Heart left ventricle (tissue), 16 donors: ENCODE measurements at regions not wholly inside any gene's neighbourhood (a gene's known extent, or its start where the extent isn't known, plus 50 kb on each side); places are given as distances from the start of the nearest gene placed in this dataset.
A peak's percentile ranks its signal among the peaks of the same experiment; 100 is the strongest.
"Not testable (repeated sequence)": the region's sequence is repeated elsewhere in the genome, so short reads cannot be mapped to it uniquely, and the experiment has no call there.

Experiments used
- ATAC-seq, 4 donors: fragments of 200-7000 bp; cut with Tn5 transposase; one replicate each; pipeline ENCODE4 v1.9.1; 2020 to 2022; ENCODE audit warnings: moderate library complexity in 4 of 4, mild to moderate bottlenecking in 3 of 4, moderate number of reproducible peaks in 1 of 4
- DNase-seq, 5 donors: peaks; one replicate each; pipeline ENCODE4 v3.0.0-alpha.2; 2020
- H3K27ac ChIP-seq, 12 donors: fragments of 200-600 bp; sonication (generic) in 4 of 12; one replicate each; pipeline versions ENCODE4 v1.5.0 to v1.8.0; 2016 to 2022; ENCODE audit warnings: mild to moderate bottlenecking in 2 of 12
- H3K27me3 ChIP-seq, 9 donors: fragments of 200-600 bp; sonication (generic) in 2 of 9; one replicate each; pipeline versions ENCODE4 v1.5.1 to v1.8.0; 2016 to 2022; ENCODE audit warnings: mild to moderate bottlenecking in 3 of 9
- H3K36me3 ChIP-seq, 9 donors: fragments of 200-600 bp; sonication (generic) in 2 of 9; one replicate each; pipeline versions ENCODE4 v1.5.0 to v1.8.0; 2018 to 2022; ENCODE audit warnings: mild to moderate bottlenecking in 2 of 9
- H3K4me1 ChIP-seq, 12 donors: fragments of 200-600 bp; sonication (generic) in 4 of 12; one replicate each; pipeline versions ENCODE4 v1.5.0 to v1.8.0; 2016 to 2022; ENCODE audit warnings: mild to moderate bottlenecking in 3 of 12
- H3K4me3 ChIP-seq, 12 donors: fragments of 200-600 bp; sonication (generic) in 4 of 12; one replicate each; pipeline versions ENCODE4 v1.5.0 to v1.8.0; 2017 to 2022; ENCODE audit warnings: mild to moderate bottlenecking in 9 of 12, moderate library complexity in 4 of 12
- H3K9me3 ChIP-seq, 12 donors: fragments of 200-600 bp; sonication (generic) in 4 of 12; one replicate each; pipeline versions ENCODE4 v1.5.0 to v1.8.0; 2016 to 2022; ENCODE audit warnings: mild to moderate bottlenecking in 1 of 12
- WGBS, 4 donors: extraction: QIAGEN DNeasy Blood & Tissue Kit in 2 of 4; methylation state at CpG; one replicate each; pipeline versions ENCODE4 v1.1.5 to v1.1.7; 2013 to 2018; 5-methylcytosine and 5-hydroxymethylcytosine counted together
- intact Hi-C, 10 donors: fragments of 100-400 bp; cut with DNase I; formaldehyde crosslinking; loops; one replicate each; pipeline versions ENCODE4 v1.11.1 to v1.14.2; 2022
- TF ChIP-seq, protein P1 (sequence below), 12 donors: fragments of 200-600 bp; sonication (generic) in 4 of 12; IDR thresholded peaks; one replicate each; pipeline versions ENCODE4 v1.5.0 to v1.8.0; 2018 to 2022; ENCODE audit warnings: antibody characterized with exemption in 12 of 12, mild to moderate bottlenecking in 5 of 12
- donor health status: ischemic (EF 13 %, LVEDD 7.1; RV severe dilation, severe dysfunction).
- donor health status: healthy with polysubstance abuse.
- donor health status: DM: no; HTN: yes; CAD: no.
- donor health status: DM: no; HTN: no; CAD: no.
- donor health status: ischemic (EF 25% LVEDD 6.9; RV normal size, moderate dysfunction).
- donor health status: ischemic (EF 25% LVEDD 5.7; RV mildly dilated, moderate dysfunction).
- donor health status: healthy.
- donor health status: DM: yes; HTN: yes; CAD: no.
- donor health status: ischemic (EF 35%, LVEDD 5.7; RV mildly dilated, moderate dysfunction).
- donor health status: nonischemic (EF 11% LVEDD 7.7; RV severe dilation, severe dysfunction).
- donor health status: DM: yes; HTN: yes; CAD: no.
- donor health status: PGD.
- donor health status: ischemic (EF 29% LVEDD 5.4; RV normal size, mild dysfunction).
- donor health status: nonischemic (EF 23%, LVEDD 6.1; RV moderate dilation, normal function).

DNA sequence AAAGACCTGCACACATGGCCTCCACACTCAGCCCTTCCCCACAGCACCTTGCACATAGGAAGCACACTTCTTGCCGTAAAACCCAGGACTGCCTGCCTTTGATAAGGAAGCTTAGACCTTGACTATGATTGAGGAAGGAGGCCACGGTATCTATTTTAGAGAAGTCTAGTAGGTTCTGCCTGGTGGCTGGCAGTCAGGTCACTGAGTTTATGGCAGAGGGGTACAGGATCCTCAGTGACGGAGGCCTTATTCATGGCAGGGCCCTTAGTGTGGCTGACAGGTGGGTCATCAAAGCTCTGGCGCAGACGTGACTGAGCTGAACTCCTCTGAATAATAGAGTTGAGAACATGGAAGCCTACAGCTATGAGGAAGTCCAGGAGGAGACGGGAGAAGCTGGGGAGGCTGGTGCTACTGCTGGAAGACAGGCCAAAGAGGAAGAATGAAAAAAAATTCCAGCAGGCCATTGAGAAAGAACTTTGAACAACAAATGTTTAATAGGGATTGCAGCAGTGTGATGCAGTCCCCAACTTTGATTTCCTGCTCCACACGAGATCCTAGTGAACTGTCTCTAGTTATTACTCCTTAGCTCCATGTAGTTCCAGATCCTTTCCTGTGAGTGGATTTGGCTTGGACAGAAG, 142.8 kb downstream of the BCL2L11 start:
- H3K27ac ChIP-seq, intact Hi-C loops, DNase-seq, H3K4me1 ChIP-seq, H3K36me3 ChIP-seq, H3K27me3 ChIP-seq, H3K9me3 ChIP-seq, ATAC-seq, H3K4me3 ChIP-seq: not testable (repeated sequence)
- WGBS, 4 donors, result no CpG with 5 or more reads among the region's 7 CpGs

DNA sequence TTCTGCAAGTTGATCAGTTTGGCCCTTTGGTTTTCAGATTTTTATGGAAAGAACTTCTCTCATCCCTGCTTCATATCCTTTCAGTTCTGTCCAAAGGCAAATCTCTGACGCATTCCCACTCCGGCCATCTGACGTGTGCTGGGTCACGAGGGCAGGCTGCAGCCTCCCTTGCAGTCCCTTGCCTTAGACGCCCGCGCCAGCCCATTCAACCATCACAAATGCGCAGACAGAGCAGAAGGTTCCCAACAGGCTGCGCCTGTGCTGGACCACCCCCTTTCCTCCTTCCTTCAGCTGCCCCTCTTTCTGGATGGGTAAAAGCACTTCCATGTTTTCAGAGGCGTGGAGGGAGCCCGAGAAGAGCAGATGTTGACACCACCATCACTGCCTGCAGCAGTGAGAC, 144.2 kb downstream of the BCL2L11 start:
- intact Hi-C loops, H3K27me3 ChIP-seq, H3K27ac ChIP-seq, H3K9me3 ChIP-seq, H3K4me1 ChIP-seq, H3K36me3 ChIP-seq, H3K4me3 ChIP-seq, DNase-seq, ATAC-seq: not testable (repeated sequence)
- 90 to 99% (median 98%) methylated on average over 9 to 11 of the region's 11 CpGs for WGBS, 4 donors

DNA sequence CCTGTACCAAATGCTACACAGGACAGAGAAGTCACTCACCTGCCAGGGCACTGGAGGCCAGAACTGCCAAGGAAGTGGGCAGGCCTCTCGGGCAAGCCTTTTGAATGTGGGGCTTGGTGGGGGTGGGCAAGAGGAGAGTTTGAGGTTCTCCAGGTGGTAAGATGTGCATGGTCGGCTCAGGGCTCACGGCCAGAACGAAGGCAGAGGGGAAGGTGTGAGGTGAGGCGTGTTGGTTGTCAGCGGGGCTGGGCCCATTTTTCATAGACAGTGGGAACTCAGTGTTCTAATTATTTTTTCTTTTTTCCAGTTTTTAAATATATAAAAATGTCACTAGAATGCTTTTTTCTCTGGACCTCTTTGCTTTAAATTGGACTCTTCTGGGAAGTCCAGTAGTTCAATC, 145.8 kb downstream of the BCL2L11 start:
- H3K36me3 ChIP-seq, ATAC-seq, H3K4me1 ChIP-seq, intact Hi-C loops, H3K9me3 ChIP-seq, H3K27ac ChIP-seq, H3K27me3 ChIP-seq, DNase-seq, H3K4me3 ChIP-seq: not testable (repeated sequence)
- 78 to 92% (median 90%) methylated on average over 6 of the region's 6 CpGs for WGBS, 4 donors

DNA sequence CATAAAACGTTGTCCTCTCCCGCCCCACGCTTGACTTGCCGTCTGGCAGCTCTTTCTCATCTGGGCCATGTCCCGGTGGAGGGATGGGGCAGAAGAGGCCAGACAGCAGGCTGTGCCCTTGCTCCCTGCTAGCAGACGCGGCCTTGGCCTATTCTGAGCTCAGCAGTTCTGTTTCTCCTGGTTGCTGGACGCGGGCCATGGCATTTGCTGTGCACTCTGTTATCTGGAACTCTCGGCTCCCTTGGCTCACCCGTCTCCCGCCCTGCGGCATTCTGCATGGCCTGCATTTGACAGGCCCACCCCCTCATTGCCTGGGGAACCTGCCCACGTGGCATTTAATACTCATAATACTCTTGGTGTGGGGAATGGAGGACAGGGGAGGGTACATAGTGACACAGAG, 146.3 kb downstream of the BCL2L11 start:
- peak; percentile 98 to 99 (median 98) for ATAC-seq
- WGBS, 4 donors, result 21 to 56% (median 41%) methylated on average over 5 to 14 of the region's 14 CpGs
- H3K4me1 ChIP-seq, H3K36me3 ChIP-seq, H3K9me3 ChIP-seq, H3K27me3 ChIP-seq, intact Hi-C loops, H3K4me3 ChIP-seq: not testable (repeated sequence)
- TF ChIP-seq, protein P1, sequence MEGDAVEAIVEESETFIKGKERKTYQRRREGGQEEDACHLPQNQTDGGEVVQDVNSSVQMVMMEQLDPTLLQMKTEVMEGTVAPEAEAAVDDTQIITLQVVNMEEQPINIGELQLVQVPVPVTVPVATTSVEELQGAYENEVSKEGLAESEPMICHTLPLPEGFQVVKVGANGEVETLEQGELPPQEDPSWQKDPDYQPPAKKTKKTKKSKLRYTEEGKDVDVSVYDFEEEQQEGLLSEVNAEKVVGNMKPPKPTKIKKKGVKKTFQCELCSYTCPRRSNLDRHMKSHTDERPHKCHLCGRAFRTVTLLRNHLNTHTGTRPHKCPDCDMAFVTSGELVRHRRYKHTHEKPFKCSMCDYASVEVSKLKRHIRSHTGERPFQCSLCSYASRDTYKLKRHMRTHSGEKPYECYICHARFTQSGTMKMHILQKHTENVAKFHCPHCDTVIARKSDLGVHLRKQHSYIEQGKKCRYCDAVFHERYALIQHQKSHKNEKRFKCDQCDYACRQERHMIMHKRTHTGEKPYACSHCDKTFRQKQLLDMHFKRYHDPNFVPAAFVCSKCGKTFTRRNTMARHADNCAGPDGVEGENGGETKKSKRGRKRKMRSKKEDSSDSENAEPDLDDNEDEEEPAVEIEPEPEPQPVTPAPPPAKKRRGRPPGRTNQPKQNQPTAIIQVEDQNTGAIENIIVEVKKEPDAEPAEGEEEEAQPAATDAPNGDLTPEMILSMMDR (IDR thresholded peaks at IDR 0.05), result peak in 8 of 12 donors; percentile 11 to 47 (median 26)
- H3K27ac ChIP-seq, result peak overlapping the region in 1 of 12 donors; percentile 28
- peak; percentile 82 to 95 (median 89) for DNase-seq

DNA sequence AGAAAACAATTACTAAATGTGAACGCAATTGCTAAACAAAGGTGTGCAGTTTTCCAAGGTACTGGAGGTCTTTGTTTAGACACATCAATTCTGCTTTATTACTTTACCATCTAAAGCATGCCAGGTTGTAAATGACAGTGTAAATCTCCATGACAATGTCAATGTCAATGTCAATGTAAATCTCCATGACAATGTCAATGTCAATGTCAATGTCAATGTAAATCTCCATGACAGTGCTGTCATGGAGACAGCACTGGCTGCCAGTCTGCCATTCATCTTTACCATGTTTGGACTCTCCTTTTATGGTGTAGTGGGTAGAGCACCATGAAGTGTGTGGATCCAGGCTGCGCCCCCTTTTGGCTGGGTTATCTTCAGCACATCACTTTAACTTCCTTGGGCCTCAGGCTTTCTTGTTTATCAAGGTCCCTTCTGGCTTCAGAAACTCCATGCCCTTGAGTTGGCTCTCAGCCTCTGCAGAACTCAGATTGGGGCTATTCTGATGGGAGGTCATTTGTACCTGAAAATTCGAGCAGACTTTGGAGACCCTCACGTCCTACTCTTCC, 149.1 kb downstream of the BCL2L11 start:
- H3K36me3 ChIP-seq, H3K4me1 ChIP-seq, H3K4me3 ChIP-seq, ATAC-seq, H3K27me3 ChIP-seq, intact Hi-C loops, H3K9me3 ChIP-seq, DNase-seq, H3K27ac ChIP-seq: not testable (repeated sequence)
- WGBS, 4 donors, result 100% methylated on average over 1 of the region's 4 CpGs; no CpG with 5 or more reads in 3 of the 4 donors

DNA sequence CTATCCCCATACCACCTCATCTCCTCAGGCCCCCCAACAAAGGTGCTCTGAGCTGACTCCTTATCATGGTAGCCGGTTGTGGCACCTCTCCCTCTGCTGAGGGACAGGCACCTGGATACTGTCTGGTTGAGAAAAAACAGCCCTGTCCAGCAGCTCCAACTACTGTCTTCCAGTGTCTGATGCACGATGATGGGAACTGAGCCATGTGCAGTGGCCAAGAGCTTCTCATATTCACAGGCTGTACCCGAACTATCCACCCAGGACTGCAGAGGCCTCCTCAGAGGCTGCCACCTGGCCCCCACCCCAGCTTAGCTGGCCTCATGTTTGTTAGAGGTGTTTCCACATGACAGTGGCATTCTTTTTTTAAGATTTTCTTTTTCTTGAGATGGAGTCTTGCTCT, 149.9 kb downstream of the BCL2L11 start:
- H3K27me3 ChIP-seq, intact Hi-C loops, H3K36me3 ChIP-seq, H3K9me3 ChIP-seq, H3K4me3 ChIP-seq, DNase-seq, H3K27ac ChIP-seq, ATAC-seq: not testable (repeated sequence)
- WGBS, 4 donors, result 47 to 60% methylated on average over 2 of the region's 3 CpGs; no CpG with 5 or more reads in 2 of the 4 donors
- peaks cover 0 to 16% (median 0%) of the 10 kb centered on the region in 12 donors for H3K4me1 ChIP-seq

DNA sequence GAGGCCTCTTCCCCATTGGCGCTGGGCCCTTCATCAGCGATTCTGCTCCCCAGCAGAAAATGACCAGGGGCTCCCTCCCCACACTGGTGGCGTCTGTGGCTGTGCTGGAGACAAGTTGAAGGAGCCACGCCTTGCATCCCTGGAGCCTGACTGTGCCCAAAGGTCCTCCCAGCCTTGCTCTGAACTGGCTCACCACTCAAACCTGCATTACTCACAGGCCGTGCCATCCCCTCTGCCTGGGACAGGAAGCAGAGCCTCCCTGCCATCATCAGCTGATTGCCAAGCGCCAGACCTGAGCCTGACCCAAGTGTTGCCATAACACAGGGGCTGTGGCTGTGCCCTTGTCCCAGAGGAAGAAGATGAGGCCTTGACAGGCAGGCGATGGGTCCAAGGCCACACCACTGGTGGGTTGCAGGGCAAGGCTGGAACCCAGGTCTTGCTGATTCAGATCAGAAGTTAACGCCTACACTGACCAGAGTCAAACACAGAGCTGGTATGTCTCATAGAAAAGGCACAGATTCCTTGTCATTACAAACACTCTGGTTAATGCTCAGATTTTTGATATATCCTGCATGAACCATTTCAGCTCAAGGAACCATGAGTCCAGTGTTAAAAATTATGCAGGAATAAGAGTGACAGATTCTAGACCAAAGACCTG, 151.1 kb downstream of the BCL2L11 start:
- H3K27ac ChIP-seq, H3K36me3 ChIP-seq, H3K4me3 ChIP-seq, intact Hi-C loops, H3K9me3 ChIP-seq, ATAC-seq, DNase-seq, H3K27me3 ChIP-seq: not testable (repeated sequence)
- H3K4me1 ChIP-seq, result peaks cover 0 to 15% (median 0%) of the 10 kb centered on the region in 12 donors
- WGBS, 4 donors, result 91 to 100% (median 99%) methylated on average over 3 to 7 of the region's 8 CpGs; no CpG with 5 or more reads in 1 of the 4 donors

DNA sequence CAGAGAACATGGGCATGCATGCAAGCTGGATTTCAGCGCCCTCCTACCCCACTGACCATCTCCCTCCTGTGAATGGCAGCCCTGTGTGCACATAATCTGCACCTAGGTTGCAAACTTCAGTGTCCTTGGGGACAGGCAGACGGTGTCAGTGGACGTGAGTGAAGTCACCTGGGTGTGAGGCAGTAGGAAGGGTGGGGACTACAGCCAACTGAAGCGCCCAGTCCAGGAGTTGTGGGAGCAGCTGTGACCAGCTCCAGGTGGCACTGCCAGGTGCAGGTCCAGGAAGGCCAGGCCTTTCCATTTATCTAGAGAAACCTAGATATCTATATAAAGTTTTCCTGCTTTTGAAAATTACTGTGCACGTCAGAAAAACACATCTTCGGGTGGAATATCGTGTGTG, 152.3 kb downstream of the BCL2L11 start:
- H3K27ac ChIP-seq, DNase-seq, H3K36me3 ChIP-seq, ATAC-seq, H3K27me3 ChIP-seq, intact Hi-C loops, H3K4me3 ChIP-seq, H3K9me3 ChIP-seq: not testable (repeated sequence)
- 53 to 82% (median 65%) methylated on average over 3 of the region's 7 CpGs for WGBS, 4 donors
- peaks cover 0 to 11% (median 0%) of the 10 kb centered on the region in 12 donors for H3K4me1 ChIP-seq

DNA sequence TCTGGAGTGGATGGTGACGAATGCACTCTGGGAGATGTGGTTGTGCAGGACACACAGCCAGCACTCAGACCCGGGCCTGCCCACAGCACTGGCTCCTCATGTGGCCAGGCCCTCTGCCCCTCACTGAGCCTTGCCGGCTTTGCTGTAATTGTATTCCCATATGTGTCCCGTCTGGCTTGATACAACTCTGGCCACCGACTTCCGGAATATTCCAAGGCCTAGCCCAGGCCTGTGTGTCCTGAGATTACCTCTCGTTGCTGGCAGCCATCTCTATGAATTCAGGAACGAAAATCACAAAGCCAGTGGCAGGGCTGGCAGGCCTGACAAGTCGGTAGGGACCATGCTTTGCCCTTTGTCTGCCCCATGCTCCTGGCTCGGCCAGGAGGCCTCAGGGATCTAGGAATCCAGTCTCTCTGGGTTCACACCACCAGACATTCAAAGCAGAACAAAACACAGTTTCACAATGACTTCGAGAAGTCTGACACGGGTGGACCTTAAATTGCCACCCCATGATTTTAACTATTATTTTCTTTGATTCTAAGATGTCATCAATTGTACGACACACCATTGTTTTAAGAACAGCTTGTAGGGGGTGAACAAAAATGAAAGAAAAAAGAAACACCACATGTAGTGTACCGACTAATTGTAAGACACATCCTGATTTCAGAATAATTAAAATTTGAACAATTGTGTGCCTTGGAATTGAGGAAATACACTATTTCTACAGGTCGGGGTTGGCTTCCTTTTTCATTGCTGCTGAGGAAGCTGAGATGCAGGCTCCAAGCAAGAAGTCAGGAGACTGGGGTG, 154.5 kb downstream of the BCL2L11 start:
- H3K4me1 ChIP-seq, result peaks cover 0 to 11% (median 0%) of the 10 kb centered on the region in 12 donors
- DNase-seq (peak in 4 of 5 donors; percentile 29 to 49 (median 30)), ATAC-seq (peak; percentile 74 to 85 (median 77))
- H3K9me3 ChIP-seq, intact Hi-C loops, H3K4me3 ChIP-seq, H3K36me3 ChIP-seq, H3K27me3 ChIP-seq: not testable (repeated sequence)
- 32 to 62% (median 50%) methylated on average over 11 to 13 of the region's 15 CpGs for WGBS, 4 donors
- H3K27ac ChIP-seq, result peak overlapping the region in 4 of 12 donors; percentile 11 to 76 (median 64)
